Colonic mucosa (tissue), 4 donors: ENCODE measurements at regions not wholly inside any gene's neighbourhood (a gene's known extent, or its start where the extent isn't known, plus 50 kb on each side); places are given as distances from the start of the nearest gene placed in this dataset.

Experiments used
- DNase-seq: peaks from one replicate; pipeline ENCODE4 v3.0.0-alpha.2; 2020
- H3K27ac ChIP-seq: fragments of 200-600 bp; one replicate; pipeline ENCODE4 v1.8.0; 2021
- H3K27me3 ChIP-seq: fragments of 200-600 bp; one replicate; pipeline ENCODE4 v1.8.0; 2021
- H3K36me3 ChIP-seq: fragments of 200-600 bp; one replicate; pipeline ENCODE4 v1.8.0; 2021
- H3K4me1 ChIP-seq: fragments of 200-600 bp; one replicate; pipeline ENCODE4 v1.8.0; 2021; ENCODE audit warnings: mild to moderate bottlenecking
- H3K4me3 ChIP-seq: fragments of 200-600 bp; one replicate; pipeline ENCODE4 v1.8.0; 2021
- H3K9ac ChIP-seq, 2 donors: one replicate each; pipeline ENCODE4 v1.7.0; 2013; ENCODE audit warnings: control low read depth in 2 of 2, low read depth in 2 of 2, low read length in 2 of 2
- H3K9me3 ChIP-seq: fragments of 200-600 bp; one replicate; pipeline ENCODE4 v1.8.0; 2021
- CTCF ChIP-seq: fragments of 200-600 bp; IDR thresholded peaks from one replicate; pipeline ENCODE4 v1.8.0; 2022; ENCODE audit warnings: antibody characterized with exemption, mild to moderate bottlenecking
- intact Hi-C: fragments of 100-400 bp; cut with DNase I; formaldehyde crosslinking; loops from one replicate; pipeline ENCODE4 v1.14.1; 2022
- donor health status: healthy.
- donor health status: DM: no; HTN: no; CAD: no.
- donor health status: DM: no; HTN: no; CAD: no.

GRCh38 chr14:35971965-35972630, 146.0 kb downstream of the BRMS1L start:
- no peak for DNase-seq
- no peaks in the 10 kb centered on the region for H3K36me3 ChIP-seq
- no peaks in the 10 kb centered on the region for H3K27me3 ChIP-seq
- no peak overlapping the region for H3K4me3 ChIP-seq
- H3K9me3 ChIP-seq: no peaks in the 10 kb centered on the region
- intact Hi-C loops: no loop called here
- TF ChIP-seq CTCF: no peak
- H3K9ac ChIP-seq: no peak overlapping the region
- H3K27ac ChIP-seq: no peak overlapping the region
- H3K4me1 ChIP-seq: no peaks in the 10 kb centered on the region

DNA sequence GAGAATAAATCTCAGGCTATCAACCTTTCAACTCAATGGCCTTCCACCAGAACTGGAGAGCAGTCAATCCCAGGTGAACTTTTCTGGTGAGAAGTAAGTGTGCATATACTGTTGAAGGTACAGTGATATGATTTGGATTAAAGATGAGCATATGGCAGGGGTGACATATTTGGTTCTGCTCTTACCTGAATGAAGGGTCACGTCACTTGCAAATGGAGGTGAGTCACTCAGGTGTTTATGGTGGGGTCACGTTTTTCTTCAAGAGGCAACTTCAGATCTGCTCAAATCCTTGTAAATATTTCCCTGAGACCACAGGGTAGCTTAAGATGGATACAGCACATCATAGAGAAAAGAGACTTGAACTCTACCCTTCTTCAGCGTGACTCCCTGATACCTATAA, 143.2 kb downstream of the BRMS1L start:
- TF ChIP-seq CTCF: no peak
- intact Hi-C loops: no loop called here
- H3K4me3 ChIP-seq: no peak overlapping the region
- DNase-seq: no peak
- H3K9ac ChIP-seq: no peak overlapping the region
- no peaks in the 10 kb centered on the region for H3K4me1 ChIP-seq
- no peaks in the 10 kb centered on the region for H3K27me3 ChIP-seq
- no peak overlapping the region for H3K27ac ChIP-seq
- no peaks in the 10 kb centered on the region for H3K9me3 ChIP-seq
- no peaks in the 10 kb centered on the region for H3K36me3 ChIP-seq

- intact Hi-C loops: no loop called here
- Histone ChIP-seq H3K4me1 (no peaks in the 10 kb centered on the region), H3K4me3 (no peak overlapping the region), H3K9ac (no peak overlapping the region), H3K9me3 (no peaks in the 10 kb centered on the region), H3K36me3 (no peaks in the 10 kb centered on the region), H3K27me3 (no peaks in the 10 kb centered on the region), H3K27ac (no peak overlapping the region)
- no peak for TF ChIP-seq CTCF
- DNase-seq: no peak
These were observed 139.3 kb downstream of the BRMS1L start for GRCh38 chr14:35965400-35965799.

- intact Hi-C loops: no loop called here
These were observed 138.7 kb downstream of the BRMS1L start for GRCh38 chr14:35964697-35965286.

DNA sequence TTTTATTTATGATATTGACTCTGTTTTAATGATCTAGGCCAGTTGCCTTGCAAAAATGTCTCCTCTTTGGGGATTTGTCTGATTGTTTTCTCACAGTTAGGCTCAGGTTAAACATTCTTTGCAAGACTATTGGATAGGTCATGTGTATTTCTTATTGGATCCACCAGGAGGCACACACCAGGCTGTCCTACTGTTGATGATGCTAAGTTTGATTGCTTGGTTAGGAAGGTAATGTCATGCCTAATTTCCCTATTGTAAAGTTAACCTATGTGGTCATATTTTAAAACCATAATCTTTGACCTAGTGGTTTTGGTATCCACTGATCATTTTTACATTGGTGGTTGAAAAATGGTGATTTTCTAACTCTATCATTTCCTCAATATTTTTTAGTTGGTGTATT, 137.1 kb downstream of the BRMS1L start:
- H3K9ac ChIP-seq: no peak overlapping the region
- no peaks in the 10 kb centered on the region for H3K27me3 ChIP-seq
- no peak overlapping the region for H3K27ac ChIP-seq
- DNase-seq: no peak
- TF ChIP-seq CTCF: no peak
- intact Hi-C loops: no loop called here
- H3K9me3 ChIP-seq: no peaks in the 10 kb centered on the region
- no peaks in the 10 kb centered on the region for H3K36me3 ChIP-seq
- no peaks in the 10 kb centered on the region for H3K4me1 ChIP-seq
- no peak overlapping the region for H3K4me3 ChIP-seq

More at GRCh38 chr14:35964697-35965286, 138.7 kb downstream of the BRMS1L start:
- no peak for DNase-seq
- TF ChIP-seq CTCF: no peak
- Histone ChIP-seq H3K4me1 (no peaks in the 10 kb centered on the region), H3K36me3 (no peaks in the 10 kb centered on the region), H3K4me3 (no peak overlapping the region), H3K27ac (no peak overlapping the region), H3K9me3 (no peaks in the 10 kb centered on the region), H3K9ac (no peak overlapping the region), H3K27me3 (no peaks in the 10 kb centered on the region)
